Neural progenitor cell (in vitro differentiated cells): ENCODE measurements at regions not wholly inside any gene's neighbourhood (a gene's known extent, or its start where the extent isn't known, plus 50 kb on each side); places are given as distances from the start of the nearest gene placed in this dataset.

Source experiments
- EZH2 ChIP-seq: fragments of 200-600 bp; sonication (generic); IDR thresholded peaks from 2 replicates; pipeline ENCODE4 v1.6.1; 2017; ENCODE audit warnings: antibody characterized with exemption, mild to moderate bottlenecking, moderate library complexity
- TF ChIP-seq, protein P1 (sequence below): fragments of 200-600 bp; sonication (generic); IDR thresholded peaks from 2 replicates; pipeline ENCODE4 v1.5.1; 2017; ENCODE audit warnings: antibody characterized with exemption, mild to moderate bottlenecking

DNA sequence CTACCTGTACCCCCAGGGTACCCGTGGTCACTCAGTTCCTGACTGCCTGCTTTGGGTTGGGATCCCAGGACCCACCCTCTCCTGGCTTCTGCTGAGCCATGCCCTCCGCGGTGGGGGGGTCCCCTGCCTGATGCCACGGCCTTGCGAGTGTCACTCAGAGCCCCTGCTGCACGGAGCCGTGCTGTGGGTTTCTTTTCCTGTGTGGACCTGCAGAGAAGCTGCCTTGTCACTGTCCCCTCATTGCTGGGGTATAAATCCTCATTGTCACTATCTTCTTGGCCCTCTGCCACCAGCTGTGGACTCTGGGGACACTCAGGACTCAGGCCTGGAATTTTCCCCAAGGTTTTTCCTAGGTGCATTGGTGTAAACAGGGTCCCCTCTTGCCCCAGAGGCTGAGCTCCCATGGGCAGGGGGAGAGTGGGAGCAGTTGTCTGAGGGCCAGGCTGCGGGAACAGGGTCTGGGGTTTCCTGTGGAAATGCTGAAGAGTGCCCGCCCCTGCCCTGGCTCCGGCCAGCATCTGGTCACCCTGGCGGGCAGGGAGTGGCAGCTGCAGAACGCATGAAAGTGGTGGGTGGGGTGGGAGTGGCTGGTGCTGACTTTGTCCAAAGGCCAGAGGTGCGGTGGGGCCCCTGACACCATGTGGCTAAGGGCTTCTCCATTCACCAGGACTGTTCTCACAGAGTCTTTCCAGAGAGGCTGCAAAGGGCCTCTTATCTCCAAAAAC, 191.7 kb downstream of the GOLGA6L6 start:
- TF ChIP-seq, protein P1, sequence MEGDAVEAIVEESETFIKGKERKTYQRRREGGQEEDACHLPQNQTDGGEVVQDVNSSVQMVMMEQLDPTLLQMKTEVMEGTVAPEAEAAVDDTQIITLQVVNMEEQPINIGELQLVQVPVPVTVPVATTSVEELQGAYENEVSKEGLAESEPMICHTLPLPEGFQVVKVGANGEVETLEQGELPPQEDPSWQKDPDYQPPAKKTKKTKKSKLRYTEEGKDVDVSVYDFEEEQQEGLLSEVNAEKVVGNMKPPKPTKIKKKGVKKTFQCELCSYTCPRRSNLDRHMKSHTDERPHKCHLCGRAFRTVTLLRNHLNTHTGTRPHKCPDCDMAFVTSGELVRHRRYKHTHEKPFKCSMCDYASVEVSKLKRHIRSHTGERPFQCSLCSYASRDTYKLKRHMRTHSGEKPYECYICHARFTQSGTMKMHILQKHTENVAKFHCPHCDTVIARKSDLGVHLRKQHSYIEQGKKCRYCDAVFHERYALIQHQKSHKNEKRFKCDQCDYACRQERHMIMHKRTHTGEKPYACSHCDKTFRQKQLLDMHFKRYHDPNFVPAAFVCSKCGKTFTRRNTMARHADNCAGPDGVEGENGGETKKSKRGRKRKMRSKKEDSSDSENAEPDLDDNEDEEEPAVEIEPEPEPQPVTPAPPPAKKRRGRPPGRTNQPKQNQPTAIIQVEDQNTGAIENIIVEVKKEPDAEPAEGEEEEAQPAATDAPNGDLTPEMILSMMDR: no peak
- no peak for TF ChIP-seq EZH2
